Gastroesophageal sphincter (tissue), 3 donors: ENCODE measurements at regions not wholly inside any gene's neighbourhood (a gene's known extent, or its start where the extent isn't known, plus 50 kb on each side); places are given as distances from the start of the nearest gene placed in this dataset.

Experiments used
- EP300 ChIP-seq: sonication (generic); formaldehyde crosslinking; IDR thresholded peaks from one replicate; pipeline ENCODE4 v1.6.1; 2017; ENCODE audit warnings: antibody characterized with exemption, mild to moderate bottlenecking
- POLR2AphosphoS5 ChIP-seq: sonication (generic); formaldehyde crosslinking; IDR thresholded peaks from one replicate; pipeline ENCODE4 v1.6.1; 2017; ENCODE audit warnings: antibody characterized with exemption
- TF ChIP-seq, protein P1 (sequence below), 4 experiments: fragments of 200-600 bp in 2 of 4; fragments of 450-650 bp in 2 of 4; sonication (generic) in 1 of 4; IDR thresholded peaks; one replicate each; pipeline ENCODE4 v1.5.1; 2017 to 2019; ENCODE audit warnings: antibody characterized with exemption in 4 of 4, mild to moderate bottlenecking in 2 of 4, moderate library complexity in 2 of 4

DNA sequence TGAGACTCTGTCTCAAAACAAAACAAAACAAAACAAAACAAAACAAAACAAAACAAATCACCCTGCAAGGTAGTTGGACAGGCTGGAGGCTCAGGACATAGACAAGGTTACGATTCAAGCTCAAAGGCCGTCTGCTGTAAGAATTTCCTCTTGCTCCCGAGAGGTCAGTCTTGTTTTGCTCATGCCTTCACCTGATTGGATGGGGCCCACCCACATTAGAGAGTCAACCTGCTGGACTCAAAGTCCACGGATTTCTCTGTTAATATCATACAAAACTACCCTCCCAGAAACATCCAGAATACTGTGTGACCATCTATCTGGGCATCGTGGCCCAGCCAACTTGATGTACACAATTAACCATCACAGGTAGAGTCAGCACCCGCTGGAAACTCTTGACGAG, 330.0 kb upstream of the EEF2KMT start:
- TF ChIP-seq POLR2AphosphoS5 (no peak), EP300 (no peak)
- TF ChIP-seq, protein P1, sequence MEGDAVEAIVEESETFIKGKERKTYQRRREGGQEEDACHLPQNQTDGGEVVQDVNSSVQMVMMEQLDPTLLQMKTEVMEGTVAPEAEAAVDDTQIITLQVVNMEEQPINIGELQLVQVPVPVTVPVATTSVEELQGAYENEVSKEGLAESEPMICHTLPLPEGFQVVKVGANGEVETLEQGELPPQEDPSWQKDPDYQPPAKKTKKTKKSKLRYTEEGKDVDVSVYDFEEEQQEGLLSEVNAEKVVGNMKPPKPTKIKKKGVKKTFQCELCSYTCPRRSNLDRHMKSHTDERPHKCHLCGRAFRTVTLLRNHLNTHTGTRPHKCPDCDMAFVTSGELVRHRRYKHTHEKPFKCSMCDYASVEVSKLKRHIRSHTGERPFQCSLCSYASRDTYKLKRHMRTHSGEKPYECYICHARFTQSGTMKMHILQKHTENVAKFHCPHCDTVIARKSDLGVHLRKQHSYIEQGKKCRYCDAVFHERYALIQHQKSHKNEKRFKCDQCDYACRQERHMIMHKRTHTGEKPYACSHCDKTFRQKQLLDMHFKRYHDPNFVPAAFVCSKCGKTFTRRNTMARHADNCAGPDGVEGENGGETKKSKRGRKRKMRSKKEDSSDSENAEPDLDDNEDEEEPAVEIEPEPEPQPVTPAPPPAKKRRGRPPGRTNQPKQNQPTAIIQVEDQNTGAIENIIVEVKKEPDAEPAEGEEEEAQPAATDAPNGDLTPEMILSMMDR (IDR thresholded peaks at IDR 0.05), result no peak
